AG04450 (cell line): ENCODE measurements at regions not wholly inside any gene's neighbourhood (a gene's known extent, or its start where the extent isn't known, plus 50 kb on each side); places are given as distances from the start of the nearest gene placed in this dataset.

ENCODE experiments used
- CTCF ChIA-PET: fragments of 300-600, 350-600 bp; formaldehyde crosslinking; extraction: SDS; loops from one replicate; lab custom pipeline; 2022; ENCODE audit warnings: antibody characterized with exemption, inconsistent platforms; lab: Charles Lee
- POLR2A ChIA-PET: fragments of 350-600 bp; formaldehyde crosslinking; extraction: SDS; loops from one replicate; lab custom pipeline; 2021; ENCODE audit warnings: antibody characterized with exemption, inconsistent platforms; lab: Yijun Ruan, JAX
- DNase-seq: peaks from one replicate; pipeline ENCODE4 v3.0.0-alpha.2; 2011; ENCODE audit warnings: low read depth, low spot score
- H3K27ac ChIP-seq: one replicate; pipeline ENCODE4 v1.5.1; 2012; ENCODE audit warnings: low read depth, low read length, control low read depth
- H3K27me3 ChIP-seq: one replicate; pipeline ENCODE4 v1.6.0; 2012; ENCODE audit warnings: low read length; ENCODE audit not compliant: control insufficient read depth, insufficient read depth
- H3K4me3 ChIP-seq: 2 replicates; pipeline ENCODE4 v1.5.1; 2011; ENCODE audit warnings: mild to moderate bottlenecking, low read depth, low read length, control low read depth
- H3K9me3 ChIP-seq: 2 replicates; pipeline ENCODE4 v1.5.1; 2012; ENCODE audit warnings: low read length; ENCODE audit not compliant: control insufficient read depth, insufficient read depth
- CTCF ChIP-seq: IDR thresholded peaks from 2 replicates; pipeline ENCODE4 v1.5.1; 2011; ENCODE audit warnings: low read depth, low read length, control low read depth, inconsistent platforms

DNA sequence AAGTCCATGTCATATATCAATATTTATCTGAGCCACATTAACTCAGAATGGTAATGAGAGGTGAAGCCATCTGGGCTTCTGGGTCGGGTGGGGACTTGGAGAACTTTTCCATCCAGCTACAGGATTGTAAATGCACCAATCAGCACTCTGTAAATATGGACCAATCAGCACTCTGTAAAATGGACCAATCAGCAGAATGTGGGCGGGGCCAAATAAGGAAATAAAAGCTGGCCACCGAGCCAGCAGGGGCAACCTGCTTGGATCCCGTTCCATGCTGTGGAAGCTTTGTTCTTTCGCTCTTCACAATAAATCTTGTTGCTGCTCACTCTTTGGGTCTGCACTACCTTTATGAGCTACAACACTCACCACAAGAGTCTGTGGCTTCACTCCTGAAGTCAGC lies 253.4 kb downstream of the JRKL start:
- Histone ChIP-seq H3K9me3 (no peaks in the 10 kb centered on the region), H3K27me3 (no peaks in the 10 kb centered on the region), H3K27ac (no peak overlapping the region), H3K4me3 (no peak overlapping the region)
- DNase-seq, result no peak
- ChIA-PET CTCF (no interaction called here), POLR2A (no interaction called here)
- TF ChIP-seq CTCF, result no peak

GRCh38 chr11:96647621-96648020 lies 257.8 kb downstream of the JRKL start:
- TF ChIP-seq CTCF, result no peak
- ChIA-PET CTCF (interaction anchor here (1.6 kb wide), 1 partner anchor 184 kb away, joined by 3 read pairs; no protein-coding TSS in a partner anchor), POLR2A (no interaction called here)
- Histone ChIP-seq H3K9me3 (no peaks in the 10 kb centered on the region), H3K4me3 (no peak overlapping the region), H3K27ac (no peak overlapping the region), H3K27me3 (no peaks in the 10 kb centered on the region)
- DNase-seq, result no peak

GRCh38 chr11:96648991-96649390 lies 259.2 kb downstream of the JRKL start:
- no peak for DNase-seq
- no peak overlapping the region for H3K27ac ChIP-seq
- no peaks in the 10 kb centered on the region for H3K27me3 ChIP-seq
- no peak for TF ChIP-seq CTCF
- no peaks in the 10 kb centered on the region for H3K9me3 ChIP-seq
- H3K4me3 ChIP-seq, result no peak overlapping the region
- POLR2A ChIA-PET, result no interaction called here
- CTCF ChIA-PET, result no interaction called here

DNA sequence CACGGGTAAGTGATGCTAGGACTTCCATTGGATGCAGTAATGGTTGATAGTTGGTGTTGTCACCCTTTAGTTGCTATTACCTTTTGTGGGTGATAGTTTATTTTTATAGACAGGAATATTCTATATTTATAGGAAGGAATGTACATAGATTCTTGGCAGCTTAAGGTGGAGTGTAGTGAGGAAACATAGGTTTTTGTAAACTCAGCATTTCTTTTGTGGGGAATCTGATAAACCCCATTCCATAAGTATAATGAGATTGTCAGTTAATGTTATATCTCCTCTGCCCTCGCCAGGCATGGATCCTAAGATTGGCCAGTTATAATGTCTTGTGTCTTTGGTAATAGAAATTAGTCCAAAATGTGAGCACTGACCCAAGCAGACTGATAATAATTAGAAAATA lies 262.7 kb downstream of the JRKL start:
- ChIA-PET POLR2A (no interaction called here), CTCF (no interaction called here)
- H3K27ac ChIP-seq, result no peak overlapping the region
- no peaks in the 10 kb centered on the region for H3K27me3 ChIP-seq
- DNase-seq, result no peak
- H3K9me3 ChIP-seq, result no peaks in the 10 kb centered on the region
- TF ChIP-seq CTCF, result no peak
- H3K4me3 ChIP-seq, result no peak overlapping the region

- TF ChIP-seq CTCF, result no peak
- H3K4me3 ChIP-seq, result no peak overlapping the region
- H3K27ac ChIP-seq, result no peak overlapping the region
- no peak for DNase-seq
- H3K27me3 ChIP-seq, result no peaks in the 10 kb centered on the region
- ChIA-PET CTCF (no interaction called here), POLR2A (no interaction called here)
- H3K9me3 ChIP-seq, result no peaks in the 10 kb centered on the region
Measured at GRCh38 chr11:96655474-96655873, 265.7 kb downstream of the JRKL start.
